GM12891 (cell line): ENCODE measurements at regions not wholly inside any gene's neighbourhood (a gene's known extent, or its start where the extent isn't known, plus 50 kb on each side); places are given as distances from the start of the nearest gene placed in this dataset.

ENCODE experiments used
- PAX5 ChIP-seq: IDR thresholded peaks from 2 replicates; pipeline ENCODE4 v1.6.1; 2011; ENCODE audit warnings: low read length, moderate library complexity, mild to moderate bottlenecking; ENCODE audit not compliant: insufficient read depth, severe bottlenecking
- POLR2A ChIP-seq: IDR thresholded peaks from 2 replicates; pipeline ENCODE4 v1.6.1; 2011; ENCODE audit warnings: low read depth, low read length, control low read depth
- POLR2AphosphoS5 ChIP-seq: IDR thresholded peaks from 2 replicates; pipeline ENCODE4 v1.6.1; 2011; ENCODE audit warnings: low read depth, low read length, control low read depth
- POU2F2 ChIP-seq: IDR thresholded peaks from 2 replicates; pipeline ENCODE4 v1.6.1; 2011; ENCODE audit warnings: low read depth, mild to moderate bottlenecking, control low read depth, low read length, moderate library complexity
- SPI1 ChIP-seq: IDR thresholded peaks from 2 replicates; pipeline ENCODE4 v1.6.1; 2011; ENCODE audit warnings: low read depth, low read length, control low read depth
- TAF1 ChIP-seq: IDR thresholded peaks from 2 replicates; pipeline ENCODE4 v1.6.1; 2011; ENCODE audit warnings: low read depth, low read length, control low read depth

DNA sequence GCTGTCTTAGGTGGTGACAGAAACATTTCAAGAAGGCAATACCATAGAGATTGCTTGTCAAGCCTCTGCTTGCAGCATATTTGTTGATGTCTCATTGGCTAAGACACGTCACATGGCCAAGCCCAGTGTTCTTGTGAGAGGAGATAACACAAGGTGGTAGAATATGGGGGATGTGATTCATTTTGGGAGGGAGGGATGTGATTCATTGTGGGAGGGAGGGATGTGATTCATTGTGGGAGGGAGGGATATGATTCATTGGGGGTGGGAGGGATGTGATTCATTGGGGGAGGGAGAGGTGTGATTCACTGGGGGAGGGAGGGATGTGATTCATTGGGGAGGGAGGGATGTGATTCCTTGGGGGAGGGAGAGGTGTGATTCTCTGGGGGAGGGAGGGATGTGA, 470.5 kb upstream of the SALL1 start:
- TF ChIP-seq POLR2A, result no peak
- TF ChIP-seq TAF1, result no peak
- TF ChIP-seq POLR2AphosphoS5, result no peak
- TF ChIP-seq PAX5, result no peak
- no peak for TF ChIP-seq SPI1
- no peak for TF ChIP-seq POU2F2
